ENCODE measurements at regions not wholly inside any gene's neighbourhood (a gene's known extent, or its start where the extent isn't known, plus 50 kb on each side); places are given as distances from the start of the nearest gene placed in this dataset.

DNA sequence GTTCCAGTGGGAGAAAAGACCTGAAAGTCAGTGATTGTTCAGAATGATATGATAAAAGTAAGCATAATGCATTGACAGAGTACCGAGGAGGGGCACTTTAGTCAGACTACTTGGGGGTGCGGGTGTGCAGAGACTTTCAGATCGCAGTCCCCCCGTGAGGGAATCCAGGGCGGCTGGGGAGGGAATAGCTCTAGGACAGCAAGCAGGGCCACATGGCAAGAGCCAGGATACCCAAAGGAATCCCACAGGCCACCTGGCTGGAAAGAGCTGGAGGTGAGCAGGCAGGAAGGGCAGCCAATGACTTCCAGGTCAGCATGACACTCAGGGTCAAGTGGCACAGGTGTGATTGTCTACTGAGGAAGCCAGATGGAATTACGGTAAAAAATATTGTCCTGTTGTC is 157.5 kb downstream of the CYP26B1 start (continued):
- TF ChIP-seq, protein P1, sequence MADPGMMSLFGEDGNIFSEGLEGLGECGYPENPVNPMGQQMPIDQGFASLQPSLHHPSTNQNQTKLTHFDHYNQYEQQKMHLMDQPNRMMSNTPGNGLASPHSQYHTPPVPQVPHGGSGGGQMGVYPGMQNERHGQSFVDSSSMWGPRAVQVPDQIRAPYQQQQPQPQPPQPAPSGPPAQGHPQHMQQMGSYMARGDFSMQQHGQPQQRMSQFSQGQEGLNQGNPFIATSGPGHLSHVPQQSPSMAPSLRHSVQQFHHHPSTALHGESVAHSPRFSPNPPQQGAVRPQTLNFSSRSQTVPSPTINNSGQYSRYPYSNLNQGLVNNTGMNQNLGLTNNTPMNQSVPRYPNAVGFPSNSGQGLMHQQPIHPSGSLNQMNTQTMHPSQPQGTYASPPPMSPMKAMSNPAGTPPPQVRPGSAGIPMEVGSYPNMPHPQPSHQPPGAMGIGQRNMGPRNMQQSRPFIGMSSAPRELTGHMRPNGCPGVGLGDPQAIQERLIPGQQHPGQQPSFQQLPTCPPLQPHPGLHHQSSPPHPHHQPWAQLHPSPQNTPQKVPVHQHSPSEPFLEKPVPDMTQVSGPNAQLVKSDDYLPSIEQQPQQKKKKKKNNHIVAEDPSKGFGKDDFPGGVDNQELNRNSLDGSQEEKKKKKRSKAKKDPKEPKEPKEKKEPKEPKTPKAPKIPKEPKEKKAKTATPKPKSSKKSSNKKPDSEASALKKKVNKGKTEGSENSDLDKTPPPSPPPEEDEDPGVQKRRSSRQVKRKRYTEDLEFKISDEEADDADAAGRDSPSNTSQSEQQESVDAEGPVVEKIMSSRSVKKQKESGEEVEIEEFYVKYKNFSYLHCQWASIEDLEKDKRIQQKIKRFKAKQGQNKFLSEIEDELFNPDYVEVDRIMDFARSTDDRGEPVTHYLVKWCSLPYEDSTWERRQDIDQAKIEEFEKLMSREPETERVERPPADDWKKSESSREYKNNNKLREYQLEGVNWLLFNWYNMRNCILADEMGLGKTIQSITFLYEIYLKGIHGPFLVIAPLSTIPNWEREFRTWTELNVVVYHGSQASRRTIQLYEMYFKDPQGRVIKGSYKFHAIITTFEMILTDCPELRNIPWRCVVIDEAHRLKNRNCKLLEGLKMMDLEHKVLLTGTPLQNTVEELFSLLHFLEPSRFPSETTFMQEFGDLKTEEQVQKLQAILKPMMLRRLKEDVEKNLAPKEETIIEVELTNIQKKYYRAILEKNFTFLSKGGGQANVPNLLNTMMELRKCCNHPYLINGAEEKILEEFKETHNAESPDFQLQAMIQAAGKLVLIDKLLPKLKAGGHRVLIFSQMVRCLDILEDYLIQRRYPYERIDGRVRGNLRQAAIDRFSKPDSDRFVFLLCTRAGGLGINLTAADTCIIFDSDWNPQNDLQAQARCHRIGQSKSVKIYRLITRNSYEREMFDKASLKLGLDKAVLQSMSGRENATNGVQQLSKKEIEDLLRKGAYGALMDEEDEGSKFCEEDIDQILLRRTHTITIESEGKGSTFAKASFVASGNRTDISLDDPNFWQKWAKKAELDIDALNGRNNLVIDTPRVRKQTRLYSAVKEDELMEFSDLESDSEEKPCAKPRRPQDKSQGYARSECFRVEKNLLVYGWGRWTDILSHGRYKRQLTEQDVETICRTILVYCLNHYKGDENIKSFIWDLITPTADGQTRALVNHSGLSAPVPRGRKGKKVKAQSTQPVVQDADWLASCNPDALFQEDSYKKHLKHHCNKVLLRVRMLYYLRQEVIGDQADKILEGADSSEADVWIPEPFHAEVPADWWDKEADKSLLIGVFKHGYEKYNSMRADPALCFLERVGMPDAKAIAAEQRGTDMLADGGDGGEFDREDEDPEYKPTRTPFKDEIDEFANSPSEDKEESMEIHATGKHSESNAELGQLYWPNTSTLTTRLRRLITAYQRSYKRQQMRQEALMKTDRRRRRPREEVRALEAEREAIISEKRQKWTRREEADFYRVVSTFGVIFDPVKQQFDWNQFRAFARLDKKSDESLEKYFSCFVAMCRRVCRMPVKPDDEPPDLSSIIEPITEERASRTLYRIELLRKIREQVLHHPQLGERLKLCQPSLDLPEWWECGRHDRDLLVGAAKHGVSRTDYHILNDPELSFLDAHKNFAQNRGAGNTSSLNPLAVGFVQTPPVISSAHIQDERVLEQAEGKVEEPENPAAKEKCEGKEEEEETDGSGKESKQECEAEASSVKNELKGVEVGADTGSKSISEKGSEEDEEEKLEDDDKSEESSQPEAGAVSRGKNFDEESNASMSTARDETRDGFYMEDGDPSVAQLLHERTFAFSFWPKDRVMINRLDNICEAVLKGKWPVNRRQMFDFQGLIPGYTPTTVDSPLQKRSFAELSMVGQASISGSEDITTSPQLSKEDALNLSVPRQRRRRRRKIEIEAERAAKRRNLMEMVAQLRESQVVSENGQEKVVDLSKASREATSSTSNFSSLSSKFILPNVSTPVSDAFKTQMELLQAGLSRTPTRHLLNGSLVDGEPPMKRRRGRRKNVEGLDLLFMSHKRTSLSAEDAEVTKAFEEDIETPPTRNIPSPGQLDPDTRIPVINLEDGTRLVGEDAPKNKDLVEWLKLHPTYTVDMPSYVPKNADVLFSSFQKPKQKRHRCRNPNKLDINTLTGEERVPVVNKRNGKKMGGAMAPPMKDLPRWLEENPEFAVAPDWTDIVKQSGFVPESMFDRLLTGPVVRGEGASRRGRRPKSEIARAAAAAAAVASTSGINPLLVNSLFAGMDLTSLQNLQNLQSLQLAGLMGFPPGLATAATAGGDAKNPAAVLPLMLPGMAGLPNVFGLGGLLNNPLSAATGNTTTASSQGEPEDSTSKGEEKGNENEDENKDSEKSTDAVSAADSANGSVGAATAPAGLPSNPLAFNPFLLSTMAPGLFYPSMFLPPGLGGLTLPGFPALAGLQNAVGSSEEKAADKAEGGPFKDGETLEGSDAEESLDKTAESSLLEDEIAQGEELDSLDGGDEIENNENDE (IDR thresholded peaks at IDR 0.05; ENCODE audit: insufficient replicate concordance, low read length) = no peak
- no peak for TF ChIP-seq BACH1 (IDR thresholded peaks at IDR 0.05; ENCODE audit: low read length)
- TF ChIP-seq CTBP2 (IDR thresholded peaks at IDR 0.05; ENCODE audit: borderline replicate concordance, insufficient read depth, insufficient read length, low read length) = no peak
